ENCODE measurements at regions not wholly inside any gene's neighbourhood (a gene's known extent, or its start where the extent isn't known, plus 50 kb on each side); places are given as distances from the start of the nearest gene placed in this dataset.

- no peak overlapping the region for H2AFZ ChIP-seq (ENCODE audit: control insufficient read depth, low read depth, low read length)
- H3K27ac ChIP-seq (ENCODE audit: control insufficient read depth, insufficient read depth) = no peak overlapping the region
- H3K79me2 ChIP-seq (ENCODE audit: control insufficient read depth, insufficient read depth, low read length) = no peaks in the 10 kb centered on the region
- no peak for ATAC-seq
- no peaks in the 10 kb centered on the region for H3K4me1 ChIP-seq (ENCODE audit: control insufficient read depth, insufficient read depth, low read length)
- H3K36me3 ChIP-seq (ENCODE audit: control insufficient read depth in 2 of 2, insufficient read depth in 2 of 2, low read length in 1 of 2) = no peaks in the 10 kb centered on the region
- no peak overlapping the region for H3K4me3 ChIP-seq
- RAD21 ChIA-PET (ENCODE audit: unreplicated experiment) = interaction anchor here (1.2 kb wide), 1 partner anchor 22 kb away, joined by 3 read pairs; no protein-coding TSS in a partner anchor
- H3K4me2 ChIP-seq (ENCODE audit: control insufficient read depth, insufficient read depth) = no peak overlapping the region
- CTCF ChIA-PET = interaction anchor here (1.9 kb wide), 1 partner anchor 16 kb away, joined by 4 read pairs; no protein-coding TSS in a partner anchor
- H4K20me1 ChIP-seq (ENCODE audit: control insufficient read depth, insufficient read depth) = no peaks in the 10 kb centered on the region
- H3K27me3 ChIP-seq (replicated peaks in 1 of 2; ENCODE audit: control insufficient read depth in 2 of 2, insufficient read depth in 2 of 2, low read length in 1 of 2) = no peaks in the 10 kb centered on the region
- H3K9ac ChIP-seq (ENCODE audit: control insufficient read depth, insufficient read depth, low read length) = no peak overlapping the region
- intact Hi-C loops (cut with micrococcal nuclease; ENCODE audit: unreplicated experiment) (no loop called here), in situ Hi-C loops (cut with MboI) (no loop called here)
- no peak for FAIRE-seq
- DNase-seq (ENCODE audit: low read depth, low spot score) = no peak
- SMC1A ChIA-PET (ENCODE audit: uncharacterized antibody, unreplicated experiment) = interaction anchor here (1.0 kb wide), 1 partner anchor 14 kb away, joined by 3 read pairs; no protein-coding TSS in a partner anchor
- POLR2A ChIA-PET = no interaction called here
- H3K9me3 ChIP-seq (replicated peaks; ENCODE audit: control insufficient read depth, insufficient read depth, low read length) = no peaks in the 10 kb centered on the region
- BruUV-seq (replicated peaks) = no TSS peak
- no peak for TF ChIP-seq ZNF24 (IDR thresholded peaks at IDR 0.05)
- TF ChIP-seq PRDM15 (CRISPR knock-in tag; IDR thresholded peaks at IDR 0.05) = no peak
- TF ChIP-seq CHD1 (IDR thresholded peaks at IDR 0.05; ENCODE audit: low read depth, low read length) = no peak
- no peak for TF ChIP-seq CUX1 (IDR thresholded peaks at IDR 0.05; ENCODE audit: insufficient replicate concordance, low read depth, low read length)
- no peak for TF ChIP-seq E4F1 (IDR thresholded peaks at IDR 0.05; ENCODE audit: borderline replicate concordance, partially characterized antibody)
- no peak for TF ChIP-seq NFXL1 (IDR thresholded peaks at IDR 0.05; ENCODE audit: borderline replicate concordance)
- no peak for TF ChIP-seq NR2F1 (conservative IDR thresholded peaks at IDR 0.05)
- TF ChIP-seq RBBP5 (conservative IDR thresholded peaks at IDR 0.05) = no peak
- no peak for TF ChIP-seq LARP7 (IDR thresholded peaks at IDR 0.05)
- TF ChIP-seq KDM1A (IDR thresholded peaks at IDR 0.05; ENCODE audit: borderline replicate concordance) = no peak
- TF ChIP-seq RFX5 (IDR thresholded peaks at IDR 0.05; ENCODE audit: low read depth, low read length) = no peak
- no peak for TF ChIP-seq NR2C1 (IDR thresholded peaks at IDR 0.05)
- no peak for TF ChIP-seq ELK1 (IDR thresholded peaks at IDR 0.05; ENCODE audit: low read depth, low read length)
Measured at GRCh38 chr2:18372641-18373040, 187.8 kb downstream of the RDH14 start.
